HCEC 1CT (cell line): ENCODE measurements at regions not wholly inside any gene's neighbourhood (a gene's known extent, or its start where the extent isn't known, plus 50 kb on each side); places are given as distances from the start of the nearest gene placed in this dataset.
"Not testable (repeated sequence)": the region's sequence is repeated elsewhere in the genome, so short reads cannot be mapped to it uniquely, and the experiment has no call there.

Source experiments
- DNase-seq: peaks from one replicate; pipeline ENCODE4 v3.0.0-alpha.2; 2017

DNA sequence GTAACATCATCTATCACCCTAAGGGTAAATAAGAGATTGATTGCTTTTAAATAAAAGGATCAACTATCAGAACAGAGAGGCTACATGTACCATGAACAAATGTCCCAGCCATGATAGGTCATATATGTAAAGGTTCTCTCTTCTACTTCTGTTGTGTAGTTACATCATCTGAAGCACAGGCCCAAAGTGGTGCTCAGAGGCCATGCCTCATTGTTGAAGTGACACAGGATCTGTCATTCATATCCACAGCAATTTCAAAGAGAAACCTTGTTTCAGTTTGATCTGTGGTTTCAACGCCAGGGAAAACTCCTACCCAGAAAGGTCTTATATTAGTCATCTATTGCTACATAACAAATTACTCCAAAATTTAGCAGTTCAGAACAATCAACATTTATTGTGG lies 269.2 kb upstream of the MAOA start:
- no peak for DNase-seq

DNA sequence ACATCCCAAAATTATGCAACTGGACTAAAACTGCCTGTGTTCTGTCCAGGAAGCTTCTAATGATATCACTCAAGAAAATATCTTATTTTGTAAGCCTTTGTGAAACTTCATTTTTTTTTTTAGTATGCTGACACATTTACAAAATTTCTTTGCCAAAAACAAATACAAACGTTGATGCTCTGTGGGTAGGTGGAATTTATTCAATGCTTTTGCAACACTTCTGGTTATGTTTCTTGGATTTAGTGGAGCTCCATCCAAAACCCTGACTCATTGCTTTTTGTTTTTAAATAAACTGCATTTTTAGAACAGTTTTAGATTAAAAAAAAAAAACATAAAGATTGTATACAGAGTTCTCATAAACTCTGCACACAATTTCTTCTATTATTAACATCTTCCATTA lies 250.9 kb upstream of the MAOA start:
- DNase-seq = no peak

- no peak for DNase-seq
These were observed 232.2 kb upstream of the MAOA start for GRCh38 chrX:43423876-43424275.

- DNase-seq = no peak
These were observed 219.6 kb upstream of the MAOA start for GRCh38 chrX:43436517-43436916.

DNA sequence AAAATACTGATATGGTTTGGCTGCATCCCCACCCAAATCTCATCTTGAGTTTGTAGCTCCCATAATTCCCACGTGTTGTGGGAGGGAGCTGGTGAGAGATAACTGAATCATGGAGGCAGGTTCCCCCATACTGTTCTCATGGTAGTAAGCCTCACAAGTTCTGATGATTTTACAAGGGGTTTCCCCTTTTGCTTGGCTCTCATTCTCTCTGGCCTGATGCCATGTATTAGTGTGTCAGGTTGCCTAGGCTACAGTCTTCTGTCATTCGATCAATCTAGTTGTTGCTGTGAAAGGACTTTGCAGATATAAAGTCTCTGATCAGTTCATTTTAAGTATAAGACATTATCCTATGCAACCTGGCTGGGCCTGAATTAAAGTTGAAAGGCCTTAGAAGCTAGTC lies 209.3 kb upstream of the MAOA start:
- DNase-seq = no peak

GRCh38 chrX:43448688-43449087 lies 207.4 kb upstream of the MAOA start:
- DNase-seq = no peak

DNA sequence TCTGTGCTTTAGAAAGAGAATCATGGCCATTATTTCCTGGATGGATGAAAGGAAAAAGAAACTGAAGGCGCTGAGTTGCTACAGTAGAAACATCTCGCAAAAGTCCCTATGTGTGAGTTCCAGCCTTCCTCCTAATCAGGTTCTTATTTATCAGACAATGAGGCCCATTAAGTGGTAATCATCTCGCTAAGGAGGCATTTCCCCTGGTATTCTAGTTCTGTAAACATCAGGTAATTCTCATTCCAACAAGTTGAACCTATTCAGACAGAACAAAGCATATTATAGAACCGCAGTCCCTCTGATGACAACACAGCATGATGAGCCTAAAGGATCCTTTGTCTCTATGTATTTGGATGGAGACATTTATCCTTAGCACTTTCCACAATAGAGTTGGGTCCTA lies 205.7 kb upstream of the MAOA start:
- no peak for DNase-seq

- not testable (repeated sequence) for DNase-seq
These were observed 204.0 kb upstream of the MAOA start for GRCh38 chrX:43451976-43452686.

DNA sequence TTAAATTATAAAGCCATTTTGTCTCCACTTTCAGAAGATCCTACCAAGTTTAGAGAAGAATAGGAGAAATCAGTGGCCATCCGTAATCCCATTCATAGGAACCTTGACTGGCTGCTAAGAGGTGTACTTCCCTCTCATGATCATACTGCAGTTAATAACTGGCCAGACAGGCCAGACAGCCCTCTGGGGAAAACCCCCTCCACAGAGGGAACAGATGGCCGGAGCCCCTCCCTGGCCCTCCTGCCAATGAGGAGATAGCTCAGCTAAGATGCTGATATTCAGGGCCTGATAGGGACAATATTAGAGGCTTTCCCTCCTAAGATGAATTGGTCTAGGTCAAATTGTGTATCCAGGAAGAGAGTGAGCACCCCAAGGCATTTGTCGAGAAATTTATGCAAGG lies 200.0 kb upstream of the MAOA start:
- DNase-seq = no peak

DNA sequence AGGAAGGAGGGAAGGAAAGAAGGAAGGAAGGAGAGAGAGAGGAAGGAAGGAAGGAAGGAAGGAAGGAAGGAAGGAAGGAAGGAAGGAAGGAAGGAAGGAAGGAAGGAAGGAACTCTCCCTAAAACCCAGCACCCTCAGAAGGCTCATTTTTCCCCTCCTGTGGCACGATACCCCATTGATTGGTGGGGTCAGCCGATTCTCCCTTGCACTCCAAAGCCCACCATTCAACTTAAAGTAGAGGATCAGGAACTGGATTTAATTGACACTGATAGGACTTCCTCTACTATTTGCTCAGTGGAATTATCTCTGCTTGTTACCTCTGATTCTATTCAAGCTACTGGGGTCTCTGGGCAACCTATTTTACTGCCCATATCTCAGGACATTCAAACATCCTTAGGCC lies 199.2 kb upstream of the MAOA start:
- DNase-seq = no peak

- DNase-seq = no peak
These were observed 188.4 kb upstream of the MAOA start for GRCh38 chrX:43467608-43468234.

DNA sequence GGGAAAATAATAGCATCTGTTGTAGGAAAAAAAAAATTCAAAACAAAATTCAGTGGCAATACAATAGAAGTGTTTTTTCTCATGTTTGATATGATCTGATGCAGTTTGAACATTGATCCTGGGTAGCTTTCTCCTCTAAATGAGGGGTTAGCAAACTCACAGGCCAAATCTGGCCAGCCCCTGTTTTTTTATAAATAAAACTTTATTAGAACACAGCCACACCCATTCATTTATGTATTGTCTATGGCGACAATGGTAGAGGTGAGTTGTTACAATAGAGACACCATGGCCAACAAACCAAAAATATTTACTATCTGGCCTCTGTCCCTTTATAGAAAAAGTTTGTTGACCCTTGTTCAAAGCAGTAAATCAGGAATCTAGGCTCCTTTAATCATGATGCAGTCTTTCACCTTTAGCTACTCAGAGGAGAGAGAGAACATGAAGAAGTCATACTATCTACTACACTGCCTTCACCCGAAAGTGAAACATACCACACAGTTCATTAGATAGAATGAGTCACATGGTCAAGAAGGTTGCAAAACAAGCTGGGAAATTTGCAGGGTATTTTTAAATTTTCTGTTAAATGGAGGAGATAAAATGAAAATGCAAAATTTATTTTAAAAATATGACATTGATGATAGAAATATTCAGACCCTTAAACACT lies 186.6 kb upstream of the MAOA start:
- no peak for DNase-seq

GRCh38 chrX:43474321-43474720 lies 181.8 kb upstream of the MAOA start:
- DNase-seq = no peak

- DNase-seq = no peak
These were observed 177.0 kb upstream of the MAOA start for GRCh38 chrX:43479070-43479469.

GRCh38 chrX:43479850-43480249 lies 176.2 kb upstream of the MAOA start:
- DNase-seq = no peak

GRCh38 chrX:43481576-43481975 lies 174.5 kb upstream of the MAOA start:
- DNase-seq = no peak

- no peak for DNase-seq
These were observed 162.3 kb upstream of the MAOA start for GRCh38 chrX:43493756-43494155.

- no peak for DNase-seq
These were observed 155.9 kb upstream of the MAOA start for GRCh38 chrX:43500246-43500645.

GRCh38 chrX:43500996-43501694 lies 155.0 kb upstream of the MAOA start:
- DNase-seq = no peak

DNA sequence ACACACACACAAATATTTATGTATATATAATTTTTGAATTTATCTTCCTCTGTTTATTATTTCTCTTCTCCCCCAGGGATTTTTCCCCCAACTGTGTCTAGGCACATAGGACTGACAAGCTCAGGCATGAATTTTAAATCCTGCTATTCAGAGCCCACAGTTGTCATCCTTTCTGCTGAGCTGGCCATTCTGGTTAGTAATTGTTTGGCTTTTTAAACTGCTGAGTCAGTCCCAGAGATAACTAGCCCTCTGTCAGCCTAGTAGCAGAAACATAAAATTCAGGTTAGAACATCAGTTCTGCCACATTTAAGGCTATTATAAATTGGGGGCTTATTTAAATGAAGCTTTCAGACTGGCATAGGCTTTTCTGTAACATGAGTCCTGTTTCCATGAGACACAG lies 151.7 kb upstream of the MAOA start:
- DNase-seq = no peak

- no peak for DNase-seq
These were observed 150.3 kb upstream of the MAOA start for GRCh38 chrX:43505769-43506168.

DNA sequence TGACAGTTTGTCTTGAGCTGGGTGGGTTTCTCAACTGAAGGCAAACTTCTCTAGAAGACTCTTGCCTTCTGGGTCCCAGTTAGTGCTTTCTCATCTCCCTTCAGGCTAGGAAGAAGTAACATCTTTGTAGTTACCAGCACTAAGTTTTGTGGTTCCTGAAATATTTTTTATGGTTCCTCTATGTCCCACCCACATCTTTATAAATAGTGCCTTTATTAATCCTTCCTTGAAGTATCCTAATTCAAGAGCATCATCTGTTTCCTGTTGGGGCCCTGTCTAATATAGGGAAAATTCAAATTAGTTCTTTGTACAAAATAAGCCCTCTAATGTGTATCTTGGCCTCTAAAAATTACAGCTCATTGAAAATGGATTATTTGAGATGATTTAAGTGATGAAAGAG lies 147.4 kb upstream of the MAOA start:
- DNase-seq = no peak

- no peak for DNase-seq
These were observed 145.9 kb upstream of the MAOA start for GRCh38 chrX:43510209-43510608.

- DNase-seq = no peak
These were observed 143.0 kb upstream of the MAOA start for GRCh38 chrX:43513085-43513484.
